HCT116 (cell line): ENCODE measurements at regions not wholly inside any gene's neighbourhood (a gene's known extent, or its start where the extent isn't known, plus 50 kb on each side); places are given as distances from the start of the nearest gene placed in this dataset.

Experiments used
- ATAC-seq: fragments of 200-7000 bp; cut with Tn5 transposase; 2 replicates; pipeline ENCODE4 v1.9.1; 2020; ENCODE audit warnings: mild to moderate bottlenecking, moderate library complexity
- BruUV-seq: library from RNA; stranded (reverse); fragments of 400-500 nt; replicated peaks from 2 replicates; lab custom pipeline; 2021; lab: Mats Ljungman, UMichigan
- CTCF ChIA-PET: fragments of 300-600 bp; sonication (Branson Sonifier 250); formaldehyde crosslinking; loops from one replicate; lab custom pipeline; 2021; ENCODE audit warnings: antibody characterized with exemption; lab: Charles Lee
- POLR2A ChIA-PET: fragments of 300-600, 350-600 bp; sonication (Branson Sonifier 250); formaldehyde crosslinking; loops from one replicate; lab custom pipeline; 2021; ENCODE audit warnings: antibody characterized with exemption; lab: Charles Lee
- RAD21 ChIA-PET, 2 experiments: fragments of 300-600 bp; sonication (Branson Sonifier 250); formaldehyde crosslinking; loops; one replicate each; lab custom pipeline; 2023; ENCODE audit warnings: low total read pairs in 2 of 2; ENCODE audit not compliant: uncharacterized antibody in 2 of 2, unreplicated experiment in 2 of 2, low non-redundant PET in 1 of 2; lab: Charles Lee
- DNase-seq: peaks from one replicate; pipeline ENCODE4 v3.0.0-alpha.2; 2010; ENCODE audit warnings: low read depth, low spot score
- H2AFZ ChIP-seq: fragments of 200-600 bp; shearing (Covaris generic), sonication (generic); 2 replicates; pipeline ENCODE4 v1.6.1; 2017; ENCODE audit warnings: low read depth, mixed run types, mixed read lengths, antibody characterized with exemption, low read length; ENCODE audit not compliant: poor library complexity, severe bottlenecking
- H3K27ac ChIP-seq: 2 replicates; pipeline ENCODE4 v1.5.1; 2012; ENCODE audit warnings: low read depth, low read length
- H3K27me3 ChIP-seq: fragments of 200-600 bp; sonication (generic); 2 replicates; pipeline ENCODE4 v1.6.1; 2016; ENCODE audit warnings: mixed run types, low read length, mixed read lengths; ENCODE audit not compliant: insufficient read depth
- H3K36me3 ChIP-seq, 2 experiments: fragments of 200-500 bp in 1 of 2; fragments of 200-600 bp in 1 of 2; sonication (Bioruptor generic) in 1 of 2; sonication (generic) in 1 of 2; 2 replicates each; pipeline versions ENCODE4 v1.5.1 to v1.6.1; 2014 to 2016; ENCODE audit warnings: low read length in 2 of 2, inconsistent platforms in 1 of 2, mixed read lengths in 1 of 2, mixed run types in 1 of 2; ENCODE audit not compliant: insufficient read depth in 2 of 2, control insufficient read depth in 1 of 2
- H3K4me1 ChIP-seq, 2 experiments: fragments of 200-600 bp in 1 of 2; sonication (generic) in 1 of 2; 2 replicates each; pipeline versions ENCODE4 v1.5.1 to v1.6.1; 2012 to 2017; ENCODE audit warnings: low read length in 2 of 2, inconsistent platforms in 1 of 2, mild to moderate bottlenecking in 1 of 2, mixed read lengths in 1 of 2, mixed run types in 1 of 2, moderate library complexity in 1 of 2; ENCODE audit not compliant: insufficient read depth in 2 of 2, control insufficient read depth in 1 of 2
- H3K4me2 ChIP-seq: fragments of 200-600 bp; sonication (generic); 2 replicates; pipeline ENCODE4 v1.6.1; 2017; ENCODE audit warnings: mixed run types, low read length, mixed read lengths
- H3K4me3 ChIP-seq, 2 experiments: fragments of 200-600 bp in 1 of 2; sonication (generic) in 1 of 2; replicated peaks in 1 of 2; 2 replicates each; pipeline ENCODE4 v1.5.1; 2011 to 2016; ENCODE audit warnings: low read length in 2 of 2, control low read depth in 1 of 2, low read depth in 1 of 2, mild to moderate bottlenecking in 1 of 2, mixed read lengths in 1 of 2, mixed run types in 1 of 2
- H3K79me2 ChIP-seq: fragments of 200-600 bp; sonication (generic); 2 replicates; pipeline ENCODE4 v1.6.1; 2017; ENCODE audit warnings: mild to moderate bottlenecking, mixed run types, low read length, moderate library complexity, mixed read lengths; ENCODE audit not compliant: insufficient read depth
- H3K9ac ChIP-seq: fragments of 200-600 bp; sonication (generic); 2 replicates; pipeline ENCODE4 v1.6.1; 2016; ENCODE audit warnings: low read length, mixed read lengths
- H3K9me2 ChIP-seq: fragments of 200-600 bp; sonication (generic), shearing (Covaris generic); 2 replicates; pipeline ENCODE4 v1.6.1; 2017; ENCODE audit warnings: mixed run types, mild to moderate bottlenecking, moderate library complexity; ENCODE audit not compliant: insufficient read depth
- H3K9me3 ChIP-seq, 2 experiments: fragments of 200-500 bp in 1 of 2; fragments of 200-600 bp in 1 of 2; sonication (Bioruptor generic) in 1 of 2; sonication (generic) in 1 of 2; 2 replicates each; pipeline ENCODE4 v1.6.1; 2014 to 2017; ENCODE audit warnings: low read length in 2 of 2, mixed read lengths in 2 of 2, inconsistent platforms in 1 of 2, low read depth in 1 of 2, mild to moderate bottlenecking in 1 of 2, mixed run types in 1 of 2, moderate library complexity in 1 of 2; ENCODE audit not compliant: control insufficient read depth in 1 of 2, insufficient read depth in 1 of 2
- H4K20me1 ChIP-seq: fragments of 200-600 bp; sonication (generic), shearing (Covaris generic); 2 replicates; pipeline ENCODE4 v1.6.1; 2017; ENCODE audit warnings: mixed run types, mild to moderate bottlenecking, moderate library complexity; ENCODE audit not compliant: insufficient read depth
- CEBPB ChIP-seq: IDR thresholded peaks from 2 replicates; pipeline ENCODE4 v1.6.1; 2012; ENCODE audit warnings: low read depth
- EGR1 ChIP-seq: IDR thresholded peaks from 2 replicates; pipeline ENCODE4 v1.6.1; 2012; ENCODE audit warnings: low read depth
- ELF1 ChIP-seq: IDR thresholded peaks from 2 replicates; pipeline ENCODE4 v1.6.1; 2012; ENCODE audit warnings: low read depth, borderline replicate concordance
- EZH2 ChIP-seq: fragments of 200-600 bp; sonication (generic); IDR thresholded peaks from 2 replicates; pipeline ENCODE4 v1.6.1; 2017; ENCODE audit warnings: antibody characterized with exemption, mixed run types
- JUND ChIP-seq: IDR thresholded peaks from 2 replicates; pipeline ENCODE4 v1.6.1; 2012
- intact Hi-C: fragments of 100-400 bp; cut with micrococcal nuclease; formaldehyde crosslinking; loops from 2 replicates; pipeline ENCODE4 v1.10.0; 2022

DNA sequence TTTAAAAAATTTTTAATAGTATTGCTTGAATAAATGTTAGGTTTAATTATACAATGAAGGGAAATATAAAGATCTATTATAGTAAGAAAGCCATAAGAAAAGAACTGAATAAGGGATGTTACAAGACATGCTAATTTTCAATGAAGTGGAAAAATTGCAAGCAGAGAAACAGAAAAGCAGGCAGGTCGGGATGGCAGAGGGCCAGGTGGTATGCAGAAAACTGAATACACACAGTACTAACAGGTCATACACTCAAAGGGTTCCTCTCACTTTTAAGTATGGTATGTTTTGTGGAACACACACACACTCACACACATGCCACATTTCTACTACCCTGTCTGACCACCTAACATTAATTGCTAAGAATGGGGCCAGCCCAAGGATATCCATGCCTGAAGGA lies 76.7 kb upstream of the DTNA start:
- RAD21 ChIA-PET = no interaction called here
- POLR2A ChIA-PET = no interaction called here
- intact Hi-C loops = no loop called here
- Histone ChIP-seq H4K20me1 (no peaks in the 10 kb centered on the region), H3K36me3 (no peaks in the 10 kb centered on the region), H3K4me3 (no peak overlapping the region), H3K9me3 (no peaks in the 10 kb centered on the region), H3K27me3 (no peaks in the 10 kb centered on the region), H3K27ac (no peak overlapping the region), H3K4me1 (no peaks in the 10 kb centered on the region), H3K4me2 (no peak overlapping the region), H2AFZ (no peak overlapping the region), H3K9me2 (no peaks in the 10 kb centered on the region), H3K79me2 (no peaks in the 10 kb centered on the region), H3K9ac (no peak overlapping the region)
- BruUV-seq = no TSS peak
- CTCF ChIA-PET = no interaction called here
- ATAC-seq (no peak), DNase-seq (no peak)
- TF ChIP-seq CEBPB = no peak
- no peak for TF ChIP-seq JUND
- no peak for TF ChIP-seq EGR1
- TF ChIP-seq EZH2 = no peak

DNA sequence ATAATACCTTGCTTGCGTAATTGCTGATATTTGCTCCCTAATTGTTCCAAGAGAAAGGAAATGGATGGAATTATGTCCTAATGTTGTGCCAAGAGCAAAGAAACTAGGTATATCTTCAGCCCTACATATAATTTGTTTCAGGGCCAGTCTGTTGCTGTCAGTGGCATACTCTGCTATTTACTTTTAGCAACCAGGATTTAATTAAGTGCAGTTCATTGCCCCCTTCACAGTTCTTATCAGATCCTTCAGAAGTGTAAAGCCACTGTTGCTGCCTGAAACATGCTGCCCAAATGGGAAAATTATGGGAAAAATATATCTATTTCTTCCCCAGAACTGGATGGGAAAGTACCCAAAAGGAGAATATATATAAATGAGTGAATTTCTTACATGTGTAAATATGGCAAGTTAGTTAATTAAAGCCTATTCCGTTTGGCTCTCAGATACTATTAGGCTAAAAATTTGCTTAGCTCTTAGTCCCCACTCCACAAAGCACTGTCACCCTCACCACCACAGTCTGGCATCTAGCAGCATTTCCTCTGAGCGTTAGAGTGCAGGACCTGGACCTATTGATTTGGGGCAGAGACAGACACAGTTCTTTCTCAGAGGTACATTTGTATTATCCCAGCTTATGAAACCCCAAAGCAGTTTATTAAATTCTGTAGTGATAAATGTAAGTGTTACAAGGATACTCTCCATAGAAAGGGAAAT lies 72.8 kb upstream of the DTNA start:
- no peak overlapping the region for H2AFZ ChIP-seq
- no peak for TF ChIP-seq ELF1
- TF ChIP-seq, all 23 proteins: peak for 0
- ChIA-PET CTCF (interaction anchor here (1.1 kb wide), 1 partner anchor 24 kb away, joined by 3 read pairs; no protein-coding TSS in a partner anchor), RAD21 (no interaction called here), POLR2A (no interaction called here)
- Histone ChIP-seq H3K9me2 (no peaks in the 10 kb centered on the region), H3K4me2 (no peak overlapping the region), H3K27ac (no peak overlapping the region), H3K9me3 (no peaks in the 10 kb centered on the region), H3K4me3 (no peak overlapping the region), H3K4me1 (no peaks in the 10 kb centered on the region), H3K79me2 (no peaks in the 10 kb centered on the region), H3K27me3 (no peaks in the 10 kb centered on the region), H4K20me1 (no peaks in the 10 kb centered on the region), H3K9ac (no peak overlapping the region), H3K36me3 (no peaks in the 10 kb centered on the region)
- no peak for DNase-seq
- BruUV-seq = no TSS peak
- no peak for ATAC-seq
- intact Hi-C loops = no loop called here
